ENCODE measurements at regions not wholly inside any gene's neighbourhood (a gene's known extent, or its start where the extent isn't known, plus 50 kb on each side); places are given as distances from the start of the nearest gene placed in this dataset.

DNA sequence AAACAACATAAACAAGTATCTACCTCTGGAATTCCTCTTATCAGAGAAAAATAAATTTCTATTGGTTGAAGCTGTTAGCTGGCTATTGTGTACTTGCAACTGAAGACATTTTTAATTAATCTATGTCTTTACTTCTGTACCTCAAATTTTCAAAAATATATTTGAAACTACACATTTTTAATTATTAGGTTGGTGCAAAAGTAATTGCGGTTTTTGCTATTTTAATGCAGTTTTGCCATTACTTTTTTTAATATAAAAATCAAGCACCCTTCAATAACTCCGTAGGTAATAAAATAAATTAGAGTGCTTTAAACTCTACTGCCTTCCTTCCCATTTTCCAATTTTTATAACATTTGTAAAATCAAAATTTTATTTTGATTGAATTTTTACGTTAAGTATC lies 262.1 kb upstream of the DUSP10 start (continued):
- TF ChIP-seq CTBP2 (IDR thresholded peaks at IDR 0.05; ENCODE audit: borderline replicate concordance, insufficient read depth, insufficient read length, low read length), result no peak
- TF ChIP-seq BRCA1 (IDR thresholded peaks at IDR 0.05; ENCODE audit: low read depth, low read length), result no peak
- no peak for TF ChIP-seq CHD1 (IDR thresholded peaks at IDR 0.05; ENCODE audit: low read depth, low read length)
- no peak for TF ChIP-seq ATF2 (IDR thresholded peaks at IDR 0.05; ENCODE audit: low read length)
- no peak for TF ChIP-seq ZNF274 (IDR thresholded peaks at IDR 0.05; ENCODE audit: borderline replicate concordance, extremely low read depth, low read length)
- no peak for TF ChIP-seq POU5F1 (IDR thresholded peaks at IDR 0.05; ENCODE audit: low read depth, low read length)

Measured in H1 (cell line).